ENCODE measurements at regions not wholly inside any gene's neighbourhood (a gene's known extent, or its start where the extent isn't known, plus 50 kb on each side); places are given as distances from the start of the nearest gene placed in this dataset.

- no peak for TF ChIP-seq CTCF (IDR thresholded peaks at IDR 0.05; ENCODE audit: extremely low read depth, insufficient read depth, missing control alignments)
- in situ Hi-C loops (cut with MboI; ENCODE audit: low pct_unique_long_range_greater_than_20kb, low sequenced_read_pairs, unreplicated experiment): no loop called here
- DNase-seq (ENCODE audit: low spot score): no peak
These were observed 217.9 kb upstream of the PSMD7 start for GRCh38 chr16:74078511-74079231.

GRCh38 chr16:74076568-74076967 is 220.0 kb upstream of the PSMD7 start:
- in situ Hi-C loops (cut with MboI; ENCODE audit: low pct_unique_long_range_greater_than_20kb, low sequenced_read_pairs, unreplicated experiment): no loop called here
- no peak for TF ChIP-seq CTCF (IDR thresholded peaks at IDR 0.05; ENCODE audit: extremely low read depth, insufficient read depth, missing control alignments)

GRCh38 chr16:74075393-74075792 is 221.2 kb upstream of the PSMD7 start:
- no peak for TF ChIP-seq CTCF (IDR thresholded peaks at IDR 0.05; ENCODE audit: extremely low read depth, insufficient read depth, missing control alignments)
- in situ Hi-C loops (cut with MboI; ENCODE audit: low pct_unique_long_range_greater_than_20kb, low sequenced_read_pairs, unreplicated experiment): no loop called here

More at GRCh38 chr16:74076568-74076967, 220.0 kb upstream of the PSMD7 start:
- DNase-seq (ENCODE audit: low spot score): no peak

GRCh38 chr16:74073456-74073855 is 223.2 kb upstream of the PSMD7 start:
- in situ Hi-C loops (cut with MboI; ENCODE audit: low pct_unique_long_range_greater_than_20kb, low sequenced_read_pairs, unreplicated experiment): no loop called here
- TF ChIP-seq CTCF (IDR thresholded peaks at IDR 0.05; ENCODE audit: extremely low read depth, insufficient read depth, missing control alignments): no peak
- DNase-seq (ENCODE audit: low spot score): no peak

More at GRCh38 chr16:74075393-74075792, 221.2 kb upstream of the PSMD7 start:
- DNase-seq (ENCODE audit: low spot score): no peak

- in situ Hi-C loops (cut with MboI; ENCODE audit: low pct_unique_long_range_greater_than_20kb, low sequenced_read_pairs, unreplicated experiment): no loop called here
- no peak for TF ChIP-seq CTCF (IDR thresholded peaks at IDR 0.05; ENCODE audit: extremely low read depth, insufficient read depth, missing control alignments)
- DNase-seq (ENCODE audit: low spot score): no peak
These were observed 224.5 kb upstream of the PSMD7 start for GRCh38 chr16:74071996-74072535.

GRCh38 chr16:74070237-74070636 is 226.4 kb upstream of the PSMD7 start:
- DNase-seq (ENCODE audit: low spot score): no peak
- no peak for TF ChIP-seq CTCF (IDR thresholded peaks at IDR 0.05; ENCODE audit: extremely low read depth, insufficient read depth, missing control alignments)
- in situ Hi-C loops (cut with MboI; ENCODE audit: low pct_unique_long_range_greater_than_20kb, low sequenced_read_pairs, unreplicated experiment): no loop called here

Measured in GM13977 (cell line).